AG04449 (cell line): ENCODE measurements at regions not wholly inside any gene's neighbourhood (a gene's known extent, or its start where the extent isn't known, plus 50 kb on each side); places are given as distances from the start of the nearest gene placed in this dataset.

Experiments
- CTCF ChIA-PET: fragments of 350-600 bp; formaldehyde crosslinking; extraction: SDS; loops from one replicate; lab custom pipeline; 2021; ENCODE audit warnings: antibody characterized with exemption; lab: Yijun Ruan, JAX
- POLR2A ChIA-PET: fragments of 400-600, 350-600 bp; formaldehyde crosslinking; extraction: SDS; loops from one replicate; lab custom pipeline; 2020; ENCODE audit warnings: antibody characterized with exemption, inconsistent platforms; lab: Yijun Ruan, JAX
- DNase-seq: peaks from one replicate; pipeline ENCODE4 v3.0.0-alpha.2; 2010; ENCODE audit warnings: low read depth, low spot score
- H3K4me3 ChIP-seq: 2 replicates; pipeline ENCODE4 v1.5.1; 2011; ENCODE audit warnings: low read depth, mild to moderate bottlenecking, control low read depth, low read length
- CTCF ChIP-seq: IDR thresholded peaks from one replicate; pipeline ENCODE4 v1.5.1; 2011; ENCODE audit warnings: mild to moderate bottlenecking, moderate library complexity, low read length, control low read depth, inconsistent platforms; ENCODE audit not compliant: insufficient read depth; ENCODE audit errors: missing control alignments

GRCh38 chr15:26438718-26439117, 334.1 kb downstream of the GABRB3 start:
- H3K4me3 ChIP-seq = no peak overlapping the region
- TF ChIP-seq CTCF = no peak
- DNase-seq = no peak
- CTCF ChIA-PET = no interaction called here
- POLR2A ChIA-PET = no interaction called here

GRCh38 chr15:26438316-26438715, 334.6 kb downstream of the GABRB3 start:
- H3K4me3 ChIP-seq = no peak overlapping the region
- TF ChIP-seq CTCF = no peak
- ChIA-PET CTCF (no interaction called here), POLR2A (no interaction called here)
- DNase-seq = no peak

GRCh38 chr15:26433818-26434217, 339.0 kb downstream of the GABRB3 start:
- ChIA-PET POLR2A (no interaction called here), CTCF (no interaction called here)
- TF ChIP-seq CTCF = no peak
- H3K4me3 ChIP-seq = no peak overlapping the region
- no peak for DNase-seq

GRCh38 chr15:26433060-26433459, 339.8 kb downstream of the GABRB3 start:
- ChIA-PET POLR2A (no interaction called here), CTCF (no interaction called here)
- DNase-seq = no peak
- TF ChIP-seq CTCF = no peak
- H3K4me3 ChIP-seq = no peak overlapping the region

- ChIA-PET POLR2A (no interaction called here), CTCF (no interaction called here)
- no peak for DNase-seq
- TF ChIP-seq CTCF = no peak
- no peak overlapping the region for H3K4me3 ChIP-seq
Observed at GRCh38 chr15:26421065-26421464, 351.8 kb downstream of the GABRB3 start.

GRCh38 chr15:26395624-26396023, 377.2 kb downstream of the GABRB3 start:
- no peak overlapping the region for H3K4me3 ChIP-seq
- ChIA-PET POLR2A (no interaction called here), CTCF (no interaction called here)
- DNase-seq = no peak
- TF ChIP-seq CTCF = no peak

GRCh38 chr15:26394801-26395200, 378.1 kb downstream of the GABRB3 start:
- ChIA-PET POLR2A (no interaction called here), CTCF (no interaction called here)
- TF ChIP-seq CTCF = no peak
- no peak for DNase-seq
- H3K4me3 ChIP-seq = no peak overlapping the region
